ENCODE measurements at regions not wholly inside any gene's neighbourhood (a gene's known extent, or its start where the extent isn't known, plus 50 kb on each side); places are given as distances from the start of the nearest gene placed in this dataset.

GRCh38 chr2:47249157-47249900, 73.0 kb upstream of the CALM2 start:
- no peak overlapping the region for H3K9ac ChIP-seq (ENCODE audit: low read length)
- FAIRE-seq (no peak), DNase-seq (ENCODE audit: low read depth) (no peak)
- H3K4me1 Mint-ChIP-seq (ENCODE audit: low read depth, unreplicated experiment), result peaks cover 19% of the 10 kb centered on the region
- TF ChIP-seq, protein P1, sequence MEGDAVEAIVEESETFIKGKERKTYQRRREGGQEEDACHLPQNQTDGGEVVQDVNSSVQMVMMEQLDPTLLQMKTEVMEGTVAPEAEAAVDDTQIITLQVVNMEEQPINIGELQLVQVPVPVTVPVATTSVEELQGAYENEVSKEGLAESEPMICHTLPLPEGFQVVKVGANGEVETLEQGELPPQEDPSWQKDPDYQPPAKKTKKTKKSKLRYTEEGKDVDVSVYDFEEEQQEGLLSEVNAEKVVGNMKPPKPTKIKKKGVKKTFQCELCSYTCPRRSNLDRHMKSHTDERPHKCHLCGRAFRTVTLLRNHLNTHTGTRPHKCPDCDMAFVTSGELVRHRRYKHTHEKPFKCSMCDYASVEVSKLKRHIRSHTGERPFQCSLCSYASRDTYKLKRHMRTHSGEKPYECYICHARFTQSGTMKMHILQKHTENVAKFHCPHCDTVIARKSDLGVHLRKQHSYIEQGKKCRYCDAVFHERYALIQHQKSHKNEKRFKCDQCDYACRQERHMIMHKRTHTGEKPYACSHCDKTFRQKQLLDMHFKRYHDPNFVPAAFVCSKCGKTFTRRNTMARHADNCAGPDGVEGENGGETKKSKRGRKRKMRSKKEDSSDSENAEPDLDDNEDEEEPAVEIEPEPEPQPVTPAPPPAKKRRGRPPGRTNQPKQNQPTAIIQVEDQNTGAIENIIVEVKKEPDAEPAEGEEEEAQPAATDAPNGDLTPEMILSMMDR (IDR thresholded peaks at IDR 0.05; ENCODE audit: insufficient read depth, low read depth, low read length), result no peak
- TF ChIP-seq EZH2 (IDR thresholded peaks at IDR 0.05; ENCODE audit: insufficient read depth, low read length), result no peak
- H2AFZ ChIP-seq (ENCODE audit: low read depth, low read length), result peak overlapping the region; percentile 69
- no peak overlapping the region for H3K27ac ChIP-seq (ENCODE audit: low read depth, low read length)
- no peaks in the 10 kb centered on the region for H3K79me2 ChIP-seq (ENCODE audit: insufficient read depth, low read length)
- no peak overlapping the region for H3K4me3 Mint-ChIP-seq (ENCODE audit: unreplicated experiment)
- no peaks in the 10 kb centered on the region for H3K9me3 ChIP-seq (ENCODE audit: insufficient read depth, low read depth, low read length)
- peaks cover 17% of the 10 kb centered on the region for H3K4me1 ChIP-seq (ENCODE audit: insufficient read depth, low read length)
- H3K36me3 Mint-ChIP-seq (ENCODE audit: low read depth, unreplicated experiment), result no peaks in the 10 kb centered on the region
- no peak overlapping the region for H3K4me3 ChIP-seq (ENCODE audit: insufficient read depth, low read depth, low read length)
- no peaks in the 10 kb centered on the region for H3K9me3 Mint-ChIP-seq (ENCODE audit: unreplicated experiment)
- H4K20me1 ChIP-seq (ENCODE audit: insufficient read depth, low read length), result no peaks in the 10 kb centered on the region
- H3K4me2 ChIP-seq (ENCODE audit: low read length), result peak overlapping the region; percentile 62
- peaks cover 14% of the 10 kb centered on the region for H3K27me3 Mint-ChIP-seq (ENCODE audit: low read depth, unreplicated experiment)
- no peak overlapping the region for H3K27ac Mint-ChIP-seq (ENCODE audit: unreplicated experiment)
- H3K27me3 ChIP-seq (ENCODE audit: insufficient read depth, low read length), result no peaks in the 10 kb centered on the region
- no peaks in the 10 kb centered on the region for H3K36me3 ChIP-seq (ENCODE audit: insufficient read depth, low read length)

DNA sequence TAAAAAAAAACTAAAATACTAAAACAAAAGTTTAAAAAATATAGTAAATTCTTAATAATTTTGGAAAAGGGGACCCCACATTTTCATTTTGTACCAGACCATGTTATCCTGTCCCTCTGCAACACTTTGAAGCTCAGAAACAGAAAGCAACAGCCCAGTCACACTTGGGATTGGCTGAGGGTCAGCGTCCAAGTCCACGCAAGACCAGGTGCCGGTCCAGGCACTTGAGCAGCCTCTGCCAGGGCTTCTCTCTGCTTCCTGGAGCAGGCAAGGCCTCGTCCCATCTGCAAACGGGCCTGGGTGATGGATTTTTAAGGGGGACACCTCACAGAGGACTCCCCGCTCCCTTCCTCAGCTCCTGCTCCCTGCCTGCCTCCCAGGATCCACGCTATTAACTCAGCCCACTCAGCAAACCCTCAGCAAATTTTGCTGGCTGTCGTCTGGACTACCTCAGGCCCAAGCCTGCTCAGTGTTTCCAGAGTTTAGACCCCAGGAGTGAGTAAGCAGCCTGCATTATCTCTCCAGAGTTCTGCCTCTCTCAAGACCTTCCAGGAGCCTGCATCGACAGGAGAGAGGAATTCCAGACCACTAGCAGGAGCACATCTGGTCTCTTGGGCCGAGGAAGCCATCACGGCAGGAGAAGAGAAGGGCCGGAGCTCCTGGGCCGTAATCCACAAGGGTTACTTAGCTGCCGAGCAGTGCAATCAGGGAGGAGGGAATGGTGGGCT, 67.4 kb upstream of the CALM2 start:
- Histone ChIP-seq H3K4me1 (ENCODE audit: insufficient read depth, low read length) (no peaks in the 10 kb centered on the region), H4K20me1 (ENCODE audit: insufficient read depth, low read length) (no peaks in the 10 kb centered on the region), H3K36me3 (ENCODE audit: insufficient read depth, low read length) (no peaks in the 10 kb centered on the region), H3K4me2 (ENCODE audit: low read length) (no peak overlapping the region), H3K4me3 (ENCODE audit: insufficient read depth, low read depth, low read length) (no peak overlapping the region), H3K9me3 (ENCODE audit: insufficient read depth, low read depth, low read length) (no peaks in the 10 kb centered on the region), H2AFZ (ENCODE audit: low read depth, low read length) (no peak overlapping the region), H3K27me3 (ENCODE audit: insufficient read depth, low read length) (no peaks in the 10 kb centered on the region), H3K79me2 (ENCODE audit: insufficient read depth, low read length) (no peaks in the 10 kb centered on the region), H3K27ac (ENCODE audit: low read depth, low read length) (no peak overlapping the region), H3K9ac (ENCODE audit: low read length) (no peak overlapping the region)
- Mint-ChIP-seq H3K27me3 (ENCODE audit: low read depth, unreplicated experiment) (peaks cover 11% of the 10 kb centered on the region), H3K9me3 (ENCODE audit: unreplicated experiment) (no peaks in the 10 kb centered on the region), H3K36me3 (ENCODE audit: low read depth, unreplicated experiment) (no peaks in the 10 kb centered on the region), H3K4me3 (ENCODE audit: unreplicated experiment) (no peak overlapping the region), H3K27ac (ENCODE audit: unreplicated experiment) (no peak overlapping the region), H3K4me1 (ENCODE audit: low read depth, unreplicated experiment) (peaks cover 12% of the 10 kb centered on the region)
- FAIRE-seq (no peak), DNase-seq (ENCODE audit: low read depth) (no peak)
- TF ChIP-seq, protein P1 (IDR thresholded peaks at IDR 0.05; ENCODE audit: insufficient read depth, low read depth, low read length), result no peak
- no peak for TF ChIP-seq EZH2 (IDR thresholded peaks at IDR 0.05; ENCODE audit: insufficient read depth, low read length)

DNA sequence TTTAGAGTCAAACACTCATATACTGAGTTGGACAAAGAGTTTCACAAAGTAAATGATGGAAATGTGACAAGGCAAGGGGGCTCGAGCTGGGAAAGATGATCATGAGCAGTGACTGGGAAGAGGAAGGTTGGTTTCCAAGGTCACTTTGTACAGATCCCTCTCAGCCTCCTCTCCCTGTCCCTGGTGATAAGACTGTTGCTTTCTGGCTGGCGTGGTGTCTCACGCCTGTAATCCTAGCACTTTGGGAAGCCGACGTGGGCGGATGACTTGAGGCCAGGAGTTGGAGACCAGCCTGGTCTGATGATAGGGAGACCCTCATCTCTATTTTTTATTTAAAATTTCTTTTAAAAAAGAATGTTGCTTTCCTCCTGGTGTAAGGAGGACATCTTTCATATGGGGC, 65.4 kb upstream of the CALM2 start:
- H3K27me3 ChIP-seq (ENCODE audit: insufficient read depth, low read length), result no peaks in the 10 kb centered on the region
- peaks cover 14% of the 10 kb centered on the region for H3K4me1 ChIP-seq (ENCODE audit: insufficient read depth, low read length)
- peaks cover 30% of the 10 kb centered on the region for H3K4me1 Mint-ChIP-seq (ENCODE audit: low read depth, unreplicated experiment)
- no peak for TF ChIP-seq EZH2 (IDR thresholded peaks at IDR 0.05; ENCODE audit: insufficient read depth, low read length)
- TF ChIP-seq, protein P1 (IDR thresholded peaks at IDR 0.05; ENCODE audit: insufficient read depth, low read depth, low read length), result no peak
- FAIRE-seq (no peak), DNase-seq (ENCODE audit: low read depth) (no peak)
- no peaks in the 10 kb centered on the region for H4K20me1 ChIP-seq (ENCODE audit: insufficient read depth, low read length)
- H3K9me3 Mint-ChIP-seq (ENCODE audit: unreplicated experiment), result no peaks in the 10 kb centered on the region
- no peaks in the 10 kb centered on the region for H3K79me2 ChIP-seq (ENCODE audit: insufficient read depth, low read length)
- no peak overlapping the region for H2AFZ ChIP-seq (ENCODE audit: low read depth, low read length)
- H3K9me3 ChIP-seq (ENCODE audit: insufficient read depth, low read depth, low read length), result no peaks in the 10 kb centered on the region
- H3K4me3 ChIP-seq (ENCODE audit: insufficient read depth, low read depth, low read length), result no peak overlapping the region
- no peak overlapping the region for H3K4me3 Mint-ChIP-seq (ENCODE audit: unreplicated experiment)
- no peak overlapping the region for H3K9ac ChIP-seq (ENCODE audit: low read length)
- H3K36me3 Mint-ChIP-seq (ENCODE audit: low read depth, unreplicated experiment), result no peaks in the 10 kb centered on the region
- no peak overlapping the region for H3K27ac ChIP-seq (ENCODE audit: low read depth, low read length)
- no peak overlapping the region for H3K27ac Mint-ChIP-seq (ENCODE audit: unreplicated experiment)
- H3K36me3 ChIP-seq (ENCODE audit: insufficient read depth, low read length), result no peaks in the 10 kb centered on the region
- peaks cover 11% of the 10 kb centered on the region for H3K27me3 Mint-ChIP-seq (ENCODE audit: low read depth, unreplicated experiment)
- H3K4me2 ChIP-seq (ENCODE audit: low read length), result no peak overlapping the region
